HK-2 (cell line): ENCODE measurements at regions not wholly inside any gene's neighbourhood (a gene's known extent, or its start where the extent isn't known, plus 50 kb on each side); places are given as distances from the start of the nearest gene placed in this dataset.
A peak's percentile ranks its signal among the peaks of the same experiment; 100 is the strongest.
"Not testable (repeated sequence)": the region's sequence is repeated elsewhere in the genome, so short reads cannot be mapped to it uniquely, and the experiment has no call there.

Experiments
- DNase-seq: peaks from one replicate; pipeline ENCODE4 v3.0.0-alpha.2; 2018; ENCODE audit not compliant: unreplicated experiment

- DNase-seq: no peak
Observed at GRCh38 chr13:22744688-22745452, 435.9 kb upstream of the SGCG start.

GRCh38 chr13:22748866-22749577 lies 431.8 kb upstream of the SGCG start:
- DNase-seq: no peak

GRCh38 chr13:22749626-22750025 lies 431.2 kb upstream of the SGCG start:
- DNase-seq: no peak

- DNase-seq: no peak
Observed at GRCh38 chr13:22757530-22758120, 423.2 kb upstream of the SGCG start.

- DNase-seq: no peak
Observed at GRCh38 chr13:22758245-22758644, 422.5 kb upstream of the SGCG start.

GRCh38 chr13:22761709-22762108 lies 419.1 kb upstream of the SGCG start:
- DNase-seq: no peak

- no peak for DNase-seq
Observed at GRCh38 chr13:22765547-22765946, 415.2 kb upstream of the SGCG start.

GRCh38 chr13:22770891-22771290 lies 409.9 kb upstream of the SGCG start:
- no peak for DNase-seq

- DNase-seq: no peak
Observed at GRCh38 chr13:22773465-22773864, 407.3 kb upstream of the SGCG start.

- DNase-seq: no peak
Observed at GRCh38 chr13:22776394-22777186, 404.2 kb upstream of the SGCG start.

- no peak for DNase-seq
Observed at GRCh38 chr13:22777207-22777606, 403.6 kb upstream of the SGCG start.

- DNase-seq: no peak
Observed at GRCh38 chr13:22789027-22789593, 391.7 kb upstream of the SGCG start.

GRCh38 chr13:22789916-22790315 lies 390.9 kb upstream of the SGCG start:
- no peak for DNase-seq

- DNase-seq: no peak
Observed at GRCh38 chr13:22793598-22794134, 387.1 kb upstream of the SGCG start.

- DNase-seq: no peak
Observed at GRCh38 chr13:22800526-22801401, 380.0 kb upstream of the SGCG start.

GRCh38 chr13:22801402-22802003 lies 379.3 kb upstream of the SGCG start:
- DNase-seq: no peak

- no peak for DNase-seq
Observed at GRCh38 chr13:22812793-22813192, 368.0 kb upstream of the SGCG start.

- DNase-seq: peak; percentile 14
Observed at GRCh38 chr13:22813531-22814377, 367.0 kb upstream of the SGCG start.

GRCh38 chr13:22814433-22814832 lies 366.3 kb upstream of the SGCG start:
- DNase-seq: not testable (repeated sequence)
